OCI-LY7 (cell line): ENCODE measurements at regions not wholly inside any gene's neighbourhood (a gene's known extent, or its start where the extent isn't known, plus 50 kb on each side); places are given as distances from the start of the nearest gene placed in this dataset.

Experiments
- BruUV-seq: library from RNA; stranded (reverse); fragments of 400-500 nt; replicated peaks from 2 replicates; lab custom pipeline; 2021; lab: Mats Ljungman, UMichigan
- CTCF ChIA-PET: fragments of 300-600 bp; sonication (Branson Sonifier 250); formaldehyde crosslinking; loops from one replicate; lab custom pipeline; 2022; ENCODE audit warnings: antibody characterized with exemption; ENCODE audit not compliant: unreplicated experiment; lab: Charles Lee
- POLR2A ChIA-PET: fragments of 300-600 bp; sonication (Branson Sonifier 250); formaldehyde crosslinking; loops from one replicate; lab custom pipeline; 2022; ENCODE audit warnings: antibody characterized with exemption; lab: Charles Lee
- DNase-seq: peaks from one replicate; pipeline ENCODE4 v3.0.0-alpha.2; 2015; ENCODE audit warnings: low spot score
- H2AFZ ChIP-seq: fragments of 200-600 bp; sonication (generic), shearing (Covaris generic); 2 replicates; pipeline ENCODE4 v1.6.1; 2014; ENCODE audit warnings: mild to moderate bottlenecking, antibody characterized with exemption, low read length, moderate library complexity
- H3K27ac ChIP-seq: fragments of 200-600 bp; sonication (generic); 2 replicates; pipeline ENCODE4 v1.5.1; 2014; ENCODE audit warnings: mixed run types, low read depth, mild to moderate bottlenecking, moderate library complexity, low read length, inconsistent platforms; ENCODE audit not compliant: poor library complexity, severe bottlenecking
- H3K36me3 ChIP-seq: fragments of 200-600 bp; sonication (generic); 2 replicates; pipeline ENCODE4 v1.6.1; 2014; ENCODE audit warnings: mild to moderate bottlenecking, antibody characterized with exemption, low read length, moderate library complexity, mixed read lengths; ENCODE audit not compliant: insufficient read depth
- H3K4me1 ChIP-seq: fragments of 200-600 bp; sonication (generic); 2 replicates; pipeline ENCODE4 v1.5.1; 2014; ENCODE audit warnings: mild to moderate bottlenecking, low read length; ENCODE audit not compliant: insufficient read depth, poor library complexity, severe bottlenecking
- H3K4me2 ChIP-seq: fragments of 200-600 bp; sonication (generic); 2 replicates; pipeline ENCODE4 v1.6.1; 2014; ENCODE audit warnings: mild to moderate bottlenecking, low read length
- H3K4me3 ChIP-seq: fragments of 200-600 bp; sonication (generic); 2 replicates; pipeline ENCODE4 v1.5.1; 2014; ENCODE audit warnings: mild to moderate bottlenecking, low read depth, low read length; ENCODE audit not compliant: poor library complexity, severe bottlenecking
- H3K79me2 ChIP-seq: fragments of 200-600 bp; sonication (generic); 2 replicates; pipeline ENCODE4 v1.6.1; 2016; ENCODE audit warnings: low read depth, mild to moderate bottlenecking, low read length, moderate library complexity, mixed read lengths; ENCODE audit not compliant: insufficient read depth
- H3K9me2 ChIP-seq: fragments of 200-600 bp; sonication (generic); 2 replicates; pipeline ENCODE4 v1.6.1; 2016; ENCODE audit warnings: mild to moderate bottlenecking, low read length, mixed read lengths; ENCODE audit not compliant: insufficient read depth
- H3K9me3 ChIP-seq: fragments of 200-600 bp; sonication (generic); 2 replicates; pipeline ENCODE4 v1.6.1; 2014; ENCODE audit warnings: mild to moderate bottlenecking, mixed run types, low read length, mixed read lengths
- H4K20me1 ChIP-seq: fragments of 200-600 bp; sonication (generic); 2 replicates; pipeline ENCODE4 v1.6.1; 2014; ENCODE audit warnings: mild to moderate bottlenecking, antibody characterized with exemption, low read length, moderate library complexity, mixed read lengths; ENCODE audit not compliant: insufficient read depth
- CTCF ChIP-seq: fragments of 200-600 bp; sonication (generic); conservative IDR thresholded peaks from 2 replicates; pipeline ENCODE4 v1.5.1; 2014; ENCODE audit warnings: mild to moderate bottlenecking, antibody characterized with exemption, low read length, moderate library complexity, mixed read lengths
- EZH2phosphoT487 ChIP-seq: fragments of 200-600 bp; sonication (generic); IDR thresholded peaks from 2 replicates; pipeline ENCODE4 v1.6.1; 2018; ENCODE audit warnings: low read depth, borderline replicate concordance, mild to moderate bottlenecking, mixed run types, antibody characterized with exemption, low read length, moderate library complexity, mixed read lengths
- intact Hi-C: fragments of 100-400 bp; cut with micrococcal nuclease; formaldehyde crosslinking; loops from one replicate; pipeline ENCODE4 v1.10.0; 2022; ENCODE audit not compliant: unreplicated experiment

- BruUV-seq: no TSS peak
- Histone ChIP-seq H3K9me2 (no peaks in the 10 kb centered on the region), H3K4me1 (no peaks in the 10 kb centered on the region), H3K4me3 (no peak overlapping the region), H4K20me1 (no peaks in the 10 kb centered on the region), H3K4me2 (no peak overlapping the region), H2AFZ (0 out of 2 replicates have a peak overlapping the region, but pooled peaks have one; percentile 32), H3K27ac (no peak overlapping the region), H3K79me2 (no peaks in the 10 kb centered on the region), H3K9me3 (no peaks in the 10 kb centered on the region), H3K36me3 (no peaks in the 10 kb centered on the region)
- ChIA-PET POLR2A (interaction anchor here (0.6 to 1.0 kb wide), 4 partner anchors 13 to 368 kb away, joined by 3 to 4 read pairs (median 4); no protein-coding TSS in a partner anchor), CTCF (no interaction called here)
- intact Hi-C loops: no loop called here
- no peak for DNase-seq
- TF ChIP-seq CTCF (no peak), EZH2phosphoT487 (no peak)
Measured at GRCh38 chr13:33612641-33613638, 205.0 kb upstream of the RFC3 start.

- ChIA-PET POLR2A (interaction anchor here (0.6 to 1.4 kb wide), 2 partner anchors 9 to 27 kb away, joined by 3 to 5 read pairs; no protein-coding TSS in a partner anchor), CTCF (no interaction called here)
- no peak for DNase-seq
- no peaks in the 10 kb centered on the region for H3K9me2 ChIP-seq
- BruUV-seq: no TSS peak
- H3K4me3 ChIP-seq: no peak overlapping the region
- H3K4me2 ChIP-seq: no peak overlapping the region
- no peaks in the 10 kb centered on the region for H3K79me2 ChIP-seq
- H4K20me1 ChIP-seq: no peaks in the 10 kb centered on the region
- H3K27ac ChIP-seq: no peak overlapping the region
- H3K36me3 ChIP-seq: no peaks in the 10 kb centered on the region
- intact Hi-C loops: no loop called here
- TF ChIP-seq CTCF (no peak), EZH2phosphoT487 (no peak)
- no peak overlapping the region for H2AFZ ChIP-seq
- H3K9me3 ChIP-seq: no peaks in the 10 kb centered on the region
- no peaks in the 10 kb centered on the region for H3K4me1 ChIP-seq
Measured at GRCh38 chr13:33615436-33615835, 202.5 kb upstream of the RFC3 start.
